HG03108 (cell line): ENCODE measurements at regions not wholly inside any gene's neighbourhood (a gene's known extent, or its start where the extent isn't known, plus 50 kb on each side); places are given as distances from the start of the nearest gene placed in this dataset.
"Not testable (repeated sequence)": the region's sequence is repeated elsewhere in the genome, so short reads cannot be mapped to it uniquely, and the experiment has no call there.

Experiments used
- ATAC-seq: cut with Tn5 transposase; IDR thresholded peaks from one replicate; pipeline ENCODE4 v1.9.1; 2021; ENCODE audit warnings: moderate library complexity; ENCODE audit not compliant: unreplicated experiment

DNA sequence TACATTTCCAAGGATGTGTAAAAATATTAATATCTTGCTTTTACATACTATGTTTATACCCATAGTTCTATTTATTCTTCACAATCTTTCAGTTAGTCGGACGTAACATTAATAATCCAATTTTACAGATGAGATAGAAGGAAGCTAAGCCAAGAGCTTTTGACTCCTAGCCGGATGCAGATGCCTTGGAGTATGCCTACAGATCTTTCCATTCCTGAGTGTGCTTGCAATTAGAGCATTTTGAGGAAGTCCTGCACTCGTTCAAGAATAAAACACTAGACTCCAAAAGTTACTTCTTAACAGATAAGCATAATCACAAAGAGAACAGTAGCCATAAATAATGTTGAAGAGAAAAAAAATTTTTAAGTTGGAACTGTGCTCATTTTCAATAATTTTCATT is 337.6 kb upstream of the CLEC14A start:
- no peak for ATAC-seq

DNA sequence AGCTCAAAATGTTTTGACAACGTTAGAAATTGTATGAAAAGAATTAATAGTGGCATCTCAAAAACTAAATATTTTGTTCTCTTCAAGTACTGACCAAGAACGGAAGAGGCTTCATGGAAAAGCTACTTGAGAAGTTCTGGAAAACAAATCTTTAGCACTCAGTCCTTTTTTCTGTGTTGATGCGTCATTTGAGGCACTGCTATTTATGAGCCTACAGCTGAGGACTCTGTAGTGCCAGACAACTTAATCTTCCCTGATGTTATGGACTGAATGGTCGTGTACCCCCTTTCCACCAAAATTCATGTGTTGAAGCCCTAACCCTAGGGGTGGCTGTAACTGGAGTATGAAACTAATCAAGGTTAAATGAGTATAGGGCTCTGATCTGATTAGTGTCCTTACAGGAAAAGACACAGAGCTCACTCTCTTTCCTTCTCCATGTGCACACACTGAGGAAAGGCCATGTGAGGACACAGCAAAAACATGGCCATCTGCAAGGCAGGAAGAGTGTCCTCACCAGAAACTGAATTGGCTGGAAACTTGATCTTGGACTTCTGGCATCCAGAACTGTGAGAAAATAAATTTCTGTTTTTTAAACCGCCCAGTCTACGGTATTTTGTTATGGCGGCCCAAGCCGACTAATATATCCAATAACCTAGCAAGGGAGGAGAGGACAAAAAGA is 337.0 kb upstream of the CLEC14A start:
- ATAC-seq: no peak

DNA sequence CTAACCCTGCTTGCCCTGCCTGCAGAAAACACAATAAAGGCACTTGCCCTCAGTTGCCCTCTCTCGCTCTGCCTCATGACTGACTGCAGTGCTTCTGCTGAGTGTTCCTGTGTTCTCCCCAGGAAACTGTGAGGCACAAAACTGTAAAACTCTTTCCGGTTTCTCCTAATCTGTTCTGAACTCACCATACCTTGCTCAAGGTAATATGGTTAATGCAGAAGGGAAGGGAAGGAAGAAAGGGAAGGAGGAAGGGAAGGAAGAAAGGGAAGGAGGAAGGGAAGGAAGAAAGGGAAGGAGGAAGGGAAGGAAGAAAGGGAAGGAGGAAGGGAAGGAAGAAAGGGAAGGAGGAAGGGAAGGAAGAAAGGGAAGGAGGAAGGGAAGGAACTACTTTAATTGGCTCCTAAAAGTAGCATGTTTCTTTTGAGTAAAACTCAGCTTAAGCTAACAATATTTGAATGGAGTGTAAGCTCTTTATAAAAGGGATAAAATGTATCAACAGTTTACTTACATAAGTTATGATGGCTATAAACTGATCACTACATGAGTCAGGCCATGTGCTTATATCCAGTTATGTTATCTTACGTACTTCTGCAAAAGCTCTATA is 334.0 kb upstream of the CLEC14A start:
- no peak for ATAC-seq

DNA sequence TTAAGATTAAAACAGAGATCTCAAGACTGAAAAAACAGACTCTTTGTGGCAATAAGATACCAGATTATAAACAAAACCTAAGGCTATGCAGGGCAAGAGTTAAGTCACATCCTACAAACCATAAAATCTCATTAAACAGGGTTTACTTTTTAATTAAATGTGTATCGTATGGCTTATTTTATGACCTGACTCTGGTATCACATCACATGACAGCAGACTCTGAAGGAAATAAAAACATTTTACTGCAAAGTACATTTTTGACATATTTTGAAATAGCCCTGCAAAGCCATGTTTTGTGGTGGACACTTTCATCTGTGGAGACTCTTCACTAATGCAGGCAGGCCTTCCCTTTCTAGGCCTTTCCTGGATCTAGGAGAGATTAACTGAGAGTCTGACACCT is 327.6 kb upstream of the CLEC14A start:
- no peak for ATAC-seq

DNA sequence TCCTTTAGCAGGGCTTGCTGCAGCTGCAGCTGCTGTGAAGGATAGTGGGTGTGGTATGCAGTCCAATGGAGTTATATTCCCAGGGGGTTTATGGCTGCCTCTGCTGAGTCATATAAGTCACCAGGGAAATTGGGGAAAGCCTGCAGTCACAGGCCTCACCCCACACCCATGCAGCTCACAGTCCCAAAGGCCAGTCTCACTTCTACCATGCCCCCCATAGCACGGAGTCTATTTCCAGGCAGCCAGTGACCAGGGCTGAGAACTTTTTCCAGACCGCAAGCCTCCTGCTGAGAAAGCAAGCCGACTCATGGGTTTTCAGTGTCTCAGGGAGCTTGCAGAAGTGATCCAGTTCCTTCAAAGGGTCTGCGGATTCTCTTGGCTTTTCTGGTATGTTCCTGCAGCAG is 322.4 kb upstream of the CLEC14A start:
- no peak for ATAC-seq

DNA sequence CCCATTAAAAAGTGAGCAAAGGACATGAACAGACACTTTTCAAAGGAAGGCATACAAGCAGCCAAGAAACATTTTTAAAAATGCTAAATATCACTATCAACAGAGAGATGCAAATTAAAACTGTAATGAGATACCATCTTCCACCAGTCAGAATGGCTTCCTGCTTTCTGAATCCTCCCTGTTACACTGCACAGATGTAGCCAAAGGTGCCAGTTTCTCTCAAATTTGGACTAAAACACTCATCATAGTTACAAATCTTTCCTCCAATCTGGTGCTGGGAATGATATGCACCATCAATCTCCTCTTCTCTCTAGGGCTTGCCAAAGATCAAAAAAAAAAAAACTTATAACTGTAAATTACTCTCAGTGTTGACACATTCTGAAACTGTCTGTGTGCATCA is 311.8 kb upstream of the CLEC14A start:
- ATAC-seq: no peak

DNA sequence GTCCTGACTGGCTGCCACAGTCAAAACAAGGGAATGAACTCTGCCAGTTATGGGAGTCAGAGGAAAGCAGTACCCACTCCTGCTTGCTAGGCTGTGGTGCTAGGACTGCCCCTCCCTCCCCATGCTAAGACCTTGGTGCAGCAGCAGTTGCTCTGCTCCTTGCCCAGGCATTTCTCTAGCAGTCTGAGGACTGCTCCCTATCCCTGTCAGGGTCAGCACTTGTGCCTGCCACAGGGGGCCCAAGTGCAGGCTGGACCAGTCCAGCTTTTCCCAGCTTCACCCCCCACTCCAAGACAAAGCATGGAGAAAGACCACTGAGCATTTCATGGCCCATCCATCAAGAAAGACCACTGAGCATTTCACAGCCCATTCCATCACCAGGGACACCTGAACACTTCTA is 305.8 kb upstream of the CLEC14A start:
- no peak for ATAC-seq

DNA sequence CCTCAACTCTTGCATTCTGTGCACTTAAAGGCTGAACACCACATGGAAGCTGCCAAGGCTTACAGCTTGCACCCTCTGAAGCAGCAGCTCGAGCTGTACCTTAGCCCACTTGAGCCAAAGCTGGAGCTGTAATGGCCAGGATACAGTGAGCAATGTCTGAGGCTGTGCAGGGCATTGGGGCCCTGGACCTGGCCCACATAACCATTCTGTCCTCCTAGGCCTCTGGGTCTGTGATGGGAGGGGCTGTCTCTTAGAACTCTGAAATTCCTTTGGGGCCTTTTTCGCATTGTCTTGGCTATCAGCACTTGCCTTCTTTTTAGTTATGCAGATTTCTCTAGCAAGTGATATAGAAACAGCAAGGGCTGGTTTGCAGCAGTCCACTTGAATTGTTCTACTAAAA is 303.8 kb upstream of the CLEC14A start:
- ATAC-seq: no peak

DNA sequence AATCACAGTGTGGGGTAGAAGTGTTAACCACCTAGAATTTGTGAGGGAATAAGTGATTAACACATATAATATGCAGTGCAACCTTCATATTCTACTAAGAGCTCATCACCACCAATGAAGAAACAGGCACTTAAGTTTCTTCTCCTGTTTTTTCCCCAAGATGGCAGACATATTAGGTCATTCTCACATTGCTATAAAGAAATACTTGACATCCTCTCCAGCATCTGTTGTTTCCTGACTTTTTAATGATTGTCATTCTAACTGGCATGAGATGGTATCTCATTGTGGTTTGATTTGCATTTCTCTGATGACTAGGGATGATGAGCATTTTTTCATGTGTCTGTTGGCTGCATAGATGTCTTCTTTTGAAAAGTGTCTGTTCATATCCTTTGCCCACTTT is 301.5 kb upstream of the CLEC14A start:
- not testable (repeated sequence) for ATAC-seq

DNA sequence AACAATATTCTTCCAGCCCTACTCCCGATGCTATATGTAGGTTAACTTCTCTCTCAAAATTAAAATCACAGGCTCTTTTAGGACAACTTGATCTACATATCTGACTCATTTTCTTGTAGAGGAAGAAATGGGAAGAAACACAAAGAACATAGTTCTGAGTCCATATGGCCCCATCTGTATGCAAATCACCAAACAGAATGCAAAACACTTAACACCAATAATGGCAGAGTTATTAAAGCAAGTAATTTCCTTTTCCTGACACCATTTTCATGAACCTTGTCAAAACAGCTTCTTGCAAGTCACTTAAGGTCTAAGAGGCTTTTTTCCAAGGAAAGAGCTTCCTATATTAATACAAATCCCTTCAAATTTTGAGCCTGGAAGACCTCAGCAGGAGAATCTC is 300.4 kb upstream of the CLEC14A start:
- no peak for ATAC-seq

DNA sequence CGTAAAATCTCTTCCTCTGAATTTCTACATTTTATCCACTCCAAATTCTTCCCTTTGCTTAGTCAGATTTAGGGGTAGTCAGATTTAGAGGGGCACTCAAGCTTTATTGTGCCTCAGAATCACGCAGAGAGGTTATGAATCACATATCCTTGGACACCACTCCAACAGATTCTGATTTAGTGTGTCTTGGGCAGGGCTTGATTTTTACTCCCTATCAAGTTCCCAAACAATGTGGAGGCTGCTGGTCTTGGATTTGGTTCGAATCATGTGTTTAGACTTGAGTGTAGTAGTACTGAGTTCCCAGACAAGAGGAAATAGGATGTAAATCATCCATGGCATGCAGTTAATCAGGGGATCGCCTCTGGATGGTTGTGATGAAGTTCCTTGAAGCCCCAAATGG is 298.1 kb upstream of the CLEC14A start:
- no peak for ATAC-seq

DNA sequence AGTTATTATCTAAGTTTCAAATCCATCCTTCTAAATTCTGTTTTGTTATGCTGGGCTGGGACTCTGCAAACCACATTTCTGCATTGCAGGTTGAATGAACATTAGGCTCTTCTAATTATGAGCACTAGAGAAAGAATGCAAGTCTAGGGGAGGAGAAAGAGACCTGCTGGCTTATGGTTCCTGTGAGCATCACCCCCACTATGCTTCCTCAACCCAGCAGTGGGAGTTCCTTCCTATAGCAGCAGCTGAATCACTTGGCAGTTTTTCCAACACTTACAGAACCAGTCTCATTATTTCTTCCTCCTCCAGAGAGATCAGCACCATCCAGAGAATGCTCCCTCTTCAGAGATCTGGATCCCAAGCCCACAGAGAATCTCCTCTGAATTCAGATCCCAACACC is 297.7 kb upstream of the CLEC14A start:
- no peak for ATAC-seq

DNA sequence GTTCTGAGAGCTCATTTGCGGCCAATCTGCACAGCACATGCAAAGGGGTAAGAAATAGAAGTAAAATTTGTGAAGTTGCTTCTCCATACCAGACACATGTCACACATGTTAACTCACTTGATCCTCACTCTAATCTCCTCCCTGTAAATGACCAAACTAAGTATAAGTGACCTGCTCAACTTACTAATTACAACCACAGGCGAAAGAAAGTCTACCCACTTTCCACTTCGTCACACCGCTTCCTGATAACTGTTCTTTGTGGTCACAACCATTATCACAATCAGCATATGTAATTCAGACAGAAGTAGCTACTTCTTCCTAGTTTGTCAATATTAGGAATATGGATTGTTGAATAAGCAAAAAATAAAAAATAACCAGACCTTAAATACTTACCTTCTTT is 293.7 kb upstream of the CLEC14A start:
- no peak for ATAC-seq

DNA sequence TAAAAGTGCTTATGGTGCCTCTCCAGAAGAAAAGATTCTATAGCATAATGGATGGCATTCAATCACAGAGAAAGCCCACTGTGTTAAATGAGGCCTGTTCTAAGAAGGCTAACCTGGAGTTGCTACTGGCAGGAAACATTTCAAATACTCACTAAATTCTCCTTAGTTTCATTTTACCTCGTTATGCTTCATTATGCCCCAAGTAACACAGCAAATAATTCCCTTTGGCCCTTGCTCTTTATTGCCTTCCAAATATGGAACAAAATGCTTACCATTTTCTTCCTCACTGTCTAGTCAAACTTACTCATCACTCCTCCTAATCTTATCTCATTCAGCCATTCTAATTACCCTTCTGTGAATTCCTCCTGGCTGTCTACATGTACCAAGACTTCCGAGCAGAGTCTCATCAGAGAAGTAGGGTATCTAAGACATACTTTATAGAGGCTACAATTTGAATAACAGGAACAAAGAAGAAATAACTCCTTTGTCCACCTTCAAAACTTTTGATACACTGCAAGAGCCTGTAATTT is 292.1 kb upstream of the CLEC14A start:
- ATAC-seq: no peak

DNA sequence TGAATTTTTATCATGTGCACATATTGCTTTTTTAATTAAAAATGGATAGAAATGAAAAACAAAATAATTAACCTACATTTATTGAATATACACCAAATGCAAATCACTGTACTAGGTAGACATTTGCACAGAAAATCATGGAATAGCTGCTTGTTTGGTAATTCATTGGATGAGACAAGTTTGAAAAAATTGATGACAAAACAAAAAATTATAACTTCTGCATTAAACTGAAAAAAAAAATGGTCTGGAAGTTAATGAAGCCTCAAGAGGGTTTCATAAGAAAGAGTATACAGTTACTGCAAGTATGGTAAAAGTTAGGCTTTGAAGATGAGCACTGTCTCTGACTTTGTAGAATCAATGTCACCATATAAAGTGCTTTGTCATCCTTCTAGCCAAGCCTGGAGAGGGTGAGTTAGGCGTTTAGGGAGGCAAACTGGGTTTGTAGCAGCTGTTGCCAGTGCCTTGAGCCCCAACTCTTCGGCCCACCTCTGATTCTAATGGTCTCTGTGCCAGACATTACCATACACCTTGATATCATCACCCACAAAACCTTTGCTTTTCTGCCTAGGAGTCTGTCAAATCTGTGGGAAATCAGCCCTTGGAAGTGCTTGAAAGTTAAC is 291.1 kb upstream of the CLEC14A start:
- ATAC-seq: no peak

DNA sequence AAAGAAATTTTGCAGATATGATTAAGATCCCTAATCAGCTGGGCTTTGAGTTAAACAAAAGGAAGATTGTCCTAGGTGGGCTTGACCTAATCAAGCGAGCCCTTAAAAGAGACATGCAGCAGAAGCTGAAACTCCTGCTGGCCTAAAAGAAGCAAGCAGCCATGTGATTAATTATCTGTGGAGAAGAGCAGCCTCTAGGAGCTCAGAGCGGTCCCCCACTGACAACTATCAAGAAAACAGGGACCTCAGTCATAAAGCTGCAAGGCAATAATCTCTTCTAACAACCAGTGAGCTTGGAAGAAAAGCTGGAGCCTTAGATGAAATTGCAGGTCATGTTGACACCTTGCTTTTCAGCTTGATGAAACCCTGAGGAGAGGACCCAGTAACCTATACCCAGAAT is 288.9 kb upstream of the CLEC14A start:
- no peak for ATAC-seq

DNA sequence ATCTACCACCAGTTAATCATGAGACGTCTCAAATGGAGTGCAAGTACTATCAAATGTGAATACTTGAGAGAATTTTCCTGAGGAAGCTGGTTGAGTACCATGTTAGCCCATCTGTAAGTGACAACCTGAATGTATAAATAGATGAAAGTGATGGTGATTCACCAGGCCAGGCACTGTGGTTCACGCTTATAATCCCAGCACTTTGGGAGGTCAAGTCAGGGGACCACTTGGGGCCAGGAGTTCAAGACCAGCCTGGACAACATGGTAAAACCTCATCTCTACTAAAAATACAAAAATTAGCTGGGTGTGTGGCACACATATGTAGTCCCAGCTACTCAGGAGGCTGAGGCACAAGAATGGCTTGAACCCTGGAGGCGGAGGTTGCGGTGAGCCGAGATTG is 288.0 kb upstream of the CLEC14A start:
- not testable (repeated sequence) for ATAC-seq

DNA sequence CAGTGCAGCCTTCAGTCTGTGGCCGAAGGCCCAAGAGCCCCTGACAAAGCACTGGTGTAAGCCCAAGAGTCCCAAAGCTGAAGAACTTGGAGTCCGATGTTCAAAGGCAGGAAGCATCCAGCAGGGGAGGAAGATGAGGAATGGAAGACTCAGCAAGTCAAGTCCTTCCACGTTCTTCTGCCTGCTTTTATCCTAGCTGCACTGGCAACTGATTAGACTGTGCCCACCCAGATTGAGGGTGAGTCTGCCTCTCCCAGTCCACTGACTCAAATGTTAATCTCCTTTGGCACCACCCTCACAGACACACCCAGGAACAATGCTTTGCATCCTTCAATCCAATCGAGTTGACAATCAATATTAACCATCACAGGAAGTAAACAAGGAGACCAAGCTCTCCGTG is 282.2 kb upstream of the CLEC14A start:
- not testable (repeated sequence) for ATAC-seq

DNA sequence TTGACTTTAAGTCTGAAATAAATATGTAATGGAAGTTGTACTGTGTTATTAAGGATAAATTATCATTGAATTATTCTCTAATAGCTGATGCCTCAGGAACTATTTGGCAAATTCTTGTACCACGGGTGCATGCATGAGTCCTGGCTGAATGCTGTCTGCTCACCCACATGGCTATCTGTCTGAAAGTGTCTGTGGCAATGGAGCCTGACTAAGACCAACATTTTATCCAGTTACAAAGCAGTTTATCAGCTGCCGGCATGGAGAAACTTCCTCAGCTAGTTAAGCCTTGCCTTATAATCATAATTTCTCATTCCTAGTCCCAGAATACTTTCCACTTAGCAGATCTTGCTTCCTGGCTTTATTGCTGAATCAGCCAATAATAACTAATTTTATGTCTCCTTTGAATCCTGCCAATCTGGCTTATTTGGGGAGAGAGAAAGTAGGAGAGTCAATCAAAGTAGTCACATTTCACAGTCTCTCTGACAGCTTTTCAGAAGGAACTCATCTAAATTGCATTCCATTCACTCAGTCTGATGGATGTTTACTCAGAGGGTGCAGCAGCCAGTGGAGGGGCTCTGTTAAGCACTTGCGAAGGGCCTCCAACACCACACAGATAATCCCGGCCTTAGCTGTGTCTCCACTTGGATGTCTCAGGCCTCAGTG is 280.6 kb upstream of the CLEC14A start:
- ATAC-seq: no peak

DNA sequence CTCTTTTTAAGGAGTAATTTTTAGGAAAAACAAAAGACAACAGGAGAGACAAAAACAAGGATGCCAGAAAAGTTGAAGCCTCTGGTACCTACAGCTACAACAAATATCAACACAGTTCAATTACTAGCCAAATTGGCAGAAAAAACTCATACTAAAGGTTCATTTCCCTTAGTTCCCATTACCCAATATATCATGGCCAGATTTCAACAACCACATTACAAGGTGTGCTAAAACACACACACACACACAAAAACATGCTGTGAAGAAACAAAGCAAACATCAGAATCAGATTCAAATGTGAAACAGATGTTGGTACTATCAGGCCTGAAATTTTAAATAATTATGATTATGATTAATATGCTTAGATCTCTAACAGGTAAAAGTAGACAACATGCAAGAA is 272.7 kb upstream of the CLEC14A start:
- no peak for ATAC-seq

DNA sequence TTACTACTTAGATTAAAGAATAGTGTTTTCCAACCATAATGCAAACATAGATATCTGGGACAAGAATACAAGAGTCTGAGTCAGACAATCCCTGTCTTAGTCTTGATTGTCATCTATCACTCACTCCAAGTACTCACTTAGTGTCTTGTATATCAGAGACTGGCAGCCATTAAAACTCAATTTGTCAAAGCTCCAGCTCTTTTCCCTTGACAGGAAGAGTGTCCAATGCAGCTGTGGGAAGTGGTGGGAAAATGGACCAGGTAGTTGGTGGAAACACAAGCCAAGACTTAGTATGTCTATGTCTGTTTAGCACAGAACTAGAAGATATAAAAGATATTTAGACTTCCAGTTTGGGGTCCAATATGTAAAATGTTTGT is 271.6 kb upstream of the CLEC14A start:
- ATAC-seq: no peak
